ENCODE measurements at regions not wholly inside any gene's neighbourhood (a gene's known extent, or its start where the extent isn't known, plus 50 kb on each side); places are given as distances from the start of the nearest gene placed in this dataset.

DNA sequence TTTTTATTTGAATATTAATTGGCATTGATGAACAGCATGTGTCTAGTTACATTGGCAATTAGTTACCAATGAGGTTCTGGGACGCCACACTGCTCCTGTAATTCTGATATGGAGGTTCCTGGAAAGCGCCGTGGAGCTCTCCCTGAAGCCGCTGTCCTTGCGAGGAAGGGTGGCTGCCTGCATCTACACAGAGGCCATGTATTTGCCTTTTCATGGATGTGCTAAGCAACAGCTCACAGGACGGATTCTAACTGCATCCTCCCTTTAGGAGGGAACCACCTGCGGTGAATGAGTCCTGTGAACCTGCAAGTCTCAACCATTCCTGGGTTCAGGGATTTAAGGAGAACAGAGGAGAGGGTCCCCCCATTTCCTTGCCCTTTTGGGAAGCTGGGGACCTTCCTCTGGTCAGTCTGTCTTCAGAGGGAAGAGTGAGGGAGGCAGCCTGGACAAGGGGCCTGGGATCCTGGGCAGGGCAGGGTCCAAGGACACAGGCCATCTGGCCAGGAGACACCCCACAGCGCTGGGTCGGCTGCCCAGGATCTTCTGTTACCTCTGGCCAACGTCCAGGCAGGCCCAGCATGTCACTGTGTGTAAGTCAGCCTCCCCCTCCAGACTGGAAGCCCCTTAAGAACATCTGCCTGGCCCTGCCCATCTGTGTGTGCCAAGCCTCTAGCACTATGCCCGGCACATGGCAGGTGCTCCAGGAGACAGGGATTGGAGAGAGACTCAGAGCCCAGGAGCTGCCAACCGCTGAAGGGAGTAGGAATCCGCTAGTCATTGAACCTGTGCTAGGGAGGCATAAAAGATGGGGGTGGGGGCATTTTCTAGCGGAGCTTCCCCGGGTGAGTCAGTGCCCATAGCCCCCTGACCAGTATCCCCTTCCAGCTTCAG lies 314.1 kb upstream of the TNRC6C start:
- peaks cover 18% of the 10 kb centered on the region for H3K4me1 ChIP-seq (ENCODE audit: control insufficient read depth, insufficient read depth, low read length, poor library complexity, severe bottlenecking)
- H3K9me3 ChIP-seq (ENCODE audit: control insufficient read depth, low read length), result no peaks in the 10 kb centered on the region

DNA sequence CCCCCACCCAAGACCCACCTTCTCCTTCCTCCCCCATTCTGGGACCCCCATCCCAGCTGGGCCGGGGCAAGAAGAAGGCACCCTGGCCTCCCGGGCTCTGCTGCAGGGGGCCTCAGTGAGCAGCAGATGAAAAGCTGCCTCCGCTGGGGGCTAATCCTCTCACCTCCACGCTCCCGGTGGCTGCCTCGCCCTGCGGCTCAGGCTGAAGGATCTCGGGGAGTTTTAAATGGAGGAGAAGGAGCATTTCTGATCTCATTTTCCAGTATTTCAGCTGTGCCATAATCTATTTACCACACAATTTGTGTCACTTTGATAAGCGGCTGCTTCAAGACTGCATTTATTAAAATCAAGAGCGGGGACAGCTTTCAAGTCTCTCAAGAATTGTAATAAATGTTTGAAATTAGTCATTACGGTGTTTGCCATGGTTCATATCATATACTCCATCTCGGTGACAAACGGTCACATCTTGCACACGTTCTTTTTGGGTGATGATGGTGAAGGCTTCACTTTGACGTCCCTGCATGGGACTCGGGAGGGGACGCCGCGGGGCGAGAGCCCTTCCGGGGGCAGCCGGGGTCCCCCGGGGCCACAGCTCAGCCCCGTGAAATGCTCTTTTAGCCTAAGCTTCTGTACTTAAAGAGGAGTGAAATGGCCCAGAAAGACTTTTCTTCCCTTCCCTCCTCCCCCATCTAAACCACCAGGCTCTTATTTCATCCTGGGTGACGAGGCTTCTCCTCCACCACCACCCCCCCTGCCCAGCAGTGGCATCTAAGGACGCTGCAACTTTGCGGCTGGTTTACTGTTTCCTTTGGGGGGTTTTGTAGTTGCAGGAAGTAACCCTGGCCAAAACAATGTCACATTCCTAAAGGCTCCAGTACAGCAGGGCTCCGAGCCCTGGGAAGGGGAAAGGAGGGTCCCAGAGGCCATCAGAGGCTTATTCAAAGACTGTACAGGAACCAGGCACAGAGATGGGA lies 313.1 kb upstream of the TNRC6C start:
- Histone ChIP-seq H3K9me3 (ENCODE audit: control insufficient read depth, low read length) (no peaks in the 10 kb centered on the region), H3K4me1 (ENCODE audit: control insufficient read depth, insufficient read depth, low read length, poor library complexity, severe bottlenecking) (peaks cover 18% of the 10 kb centered on the region), H3K4me3 (ENCODE audit: insufficient read depth, low read depth, low read length, poor library complexity, severe bottlenecking) (peak overlapping the region; percentile 49), H3K27me3 (replicated peaks; ENCODE audit: control insufficient read depth, insufficient read depth, low read length, poor library complexity, severe bottlenecking) (no peaks in the 10 kb centered on the region), H3K36me3 (ENCODE audit: control insufficient read depth, insufficient read depth, low read length) (no peaks in the 10 kb centered on the region), H3K27ac (ENCODE audit: insufficient read depth, low read length, poor library complexity, severe bottlenecking) (peak overlapping the region; percentile 18)
- peak; percentile 10 to 33 (median 20) for DNase-seq

More for the DNA sequence above, 314.1 kb upstream of the TNRC6C start:
- no peak for DNase-seq
- H3K27ac ChIP-seq (ENCODE audit: insufficient read depth, low read length, poor library complexity, severe bottlenecking), result no peak overlapping the region
- no peaks in the 10 kb centered on the region for H3K36me3 ChIP-seq (ENCODE audit: control insufficient read depth, insufficient read depth, low read length)
- peak overlapping the region; percentile 49 for H3K4me3 ChIP-seq (ENCODE audit: insufficient read depth, low read depth, low read length, poor library complexity, severe bottlenecking)
- H3K27me3 ChIP-seq (replicated peaks; ENCODE audit: control insufficient read depth, insufficient read depth, low read length, poor library complexity, severe bottlenecking), result no peaks in the 10 kb centered on the region

DNA sequence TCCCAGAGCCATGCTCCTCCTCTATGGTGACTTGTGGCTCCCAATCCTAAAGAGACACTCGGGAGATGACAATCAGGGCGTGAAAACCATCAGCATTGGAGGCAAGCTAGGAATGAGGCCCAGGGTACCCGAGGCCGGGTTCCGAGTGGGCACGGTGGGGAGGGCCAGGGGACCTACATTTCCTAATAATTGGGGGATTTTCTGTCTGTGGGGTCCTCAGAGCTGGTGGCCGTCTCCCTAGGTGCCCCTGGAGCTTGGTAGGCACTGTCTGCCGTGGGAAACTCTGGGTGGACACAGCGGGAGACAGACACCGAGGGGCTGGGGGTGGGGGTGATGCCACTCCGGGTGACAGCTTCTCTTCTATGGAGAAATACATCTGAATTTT lies 312.5 kb upstream of the TNRC6C start:
- H3K27me3 ChIP-seq (replicated peaks; ENCODE audit: control insufficient read depth, insufficient read depth, low read length, poor library complexity, severe bottlenecking), result no peaks in the 10 kb centered on the region
- H3K27ac ChIP-seq (ENCODE audit: insufficient read depth, low read length, poor library complexity, severe bottlenecking), result no peak overlapping the region
- H3K4me3 ChIP-seq (ENCODE audit: insufficient read depth, low read depth, low read length, poor library complexity, severe bottlenecking), result peak overlapping the region; percentile 49

DNA sequence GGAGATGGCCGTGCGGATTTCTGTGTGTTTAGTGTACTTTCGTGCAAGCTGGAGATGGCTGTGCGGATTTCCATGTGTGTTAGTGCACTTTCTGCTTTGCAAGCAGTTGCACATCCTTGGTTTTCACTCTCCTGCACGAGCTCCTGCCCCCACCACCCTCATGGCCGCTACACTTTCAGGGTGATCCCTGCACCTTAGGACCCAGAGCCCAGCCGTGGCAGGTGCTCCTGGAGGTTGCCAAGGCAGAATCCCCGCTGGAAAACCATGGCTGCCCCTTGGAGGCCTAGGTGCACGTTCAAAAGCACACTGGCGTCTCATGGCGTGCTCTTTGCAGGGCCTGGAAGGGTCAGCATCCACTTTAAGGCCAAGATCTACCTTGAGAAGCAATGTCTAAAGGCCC lies 311.0 kb upstream of the TNRC6C start:
- peaks cover 18% of the 10 kb centered on the region for H3K4me1 ChIP-seq (ENCODE audit: control insufficient read depth, insufficient read depth, low read length, poor library complexity, severe bottlenecking)
- H3K27ac ChIP-seq (ENCODE audit: insufficient read depth, low read length, poor library complexity, severe bottlenecking), result no peak overlapping the region
- no peaks in the 10 kb centered on the region for H3K36me3 ChIP-seq (ENCODE audit: control insufficient read depth, insufficient read depth, low read length)
- no peak for DNase-seq
- no peaks in the 10 kb centered on the region for H3K9me3 ChIP-seq (ENCODE audit: control insufficient read depth, low read length)
- no peaks in the 10 kb centered on the region for H3K27me3 ChIP-seq (replicated peaks; ENCODE audit: control insufficient read depth, insufficient read depth, low read length, poor library complexity, severe bottlenecking)
- no peak overlapping the region for H3K4me3 ChIP-seq (ENCODE audit: insufficient read depth, low read depth, low read length, poor library complexity, severe bottlenecking)

More for the DNA sequence above, 312.5 kb upstream of the TNRC6C start:
- peaks cover 18% of the 10 kb centered on the region for H3K4me1 ChIP-seq (ENCODE audit: control insufficient read depth, insufficient read depth, low read length, poor library complexity, severe bottlenecking)
- DNase-seq, result no peak
- no peaks in the 10 kb centered on the region for H3K36me3 ChIP-seq (ENCODE audit: control insufficient read depth, insufficient read depth, low read length)
- no peaks in the 10 kb centered on the region for H3K9me3 ChIP-seq (ENCODE audit: control insufficient read depth, low read length)

DNA sequence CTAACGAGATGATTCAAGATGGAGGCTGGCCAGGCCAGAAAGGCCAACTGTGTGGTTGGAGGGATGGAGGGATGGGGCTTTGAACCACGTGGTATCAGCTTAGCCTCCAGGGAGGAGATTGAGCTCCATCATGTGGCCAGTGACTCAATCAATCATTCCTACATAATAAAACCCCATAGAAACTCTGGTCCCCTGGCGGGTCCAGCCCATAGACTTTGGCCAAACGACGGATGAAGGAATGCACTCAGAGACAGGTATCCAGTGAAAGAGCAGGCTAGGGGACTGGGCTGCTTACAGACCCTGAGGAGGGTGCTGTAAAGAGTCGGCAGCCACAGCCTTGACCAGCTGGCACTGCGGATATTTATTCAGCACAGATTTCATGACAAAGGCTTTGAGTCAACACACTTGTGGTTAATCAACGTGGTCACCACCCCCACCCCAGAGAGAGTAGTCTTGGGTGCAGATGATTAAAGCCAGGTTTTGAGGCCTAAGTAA lies 308.7 kb upstream of the TNRC6C start:
- H3K36me3 ChIP-seq (ENCODE audit: control insufficient read depth, insufficient read depth, low read length), result no peaks in the 10 kb centered on the region
- H3K27me3 ChIP-seq (replicated peaks; ENCODE audit: control insufficient read depth, insufficient read depth, low read length, poor library complexity, severe bottlenecking), result no peaks in the 10 kb centered on the region
- no peak overlapping the region for H3K27ac ChIP-seq (ENCODE audit: insufficient read depth, low read length, poor library complexity, severe bottlenecking)
- no peaks in the 10 kb centered on the region for H3K9me3 ChIP-seq (ENCODE audit: control insufficient read depth, low read length)
- DNase-seq, result no peak
- H3K4me3 ChIP-seq (ENCODE audit: insufficient read depth, low read depth, low read length, poor library complexity, severe bottlenecking), result no peak overlapping the region
- H3K4me1 ChIP-seq (ENCODE audit: control insufficient read depth, insufficient read depth, low read length, poor library complexity, severe bottlenecking), result peaks cover 15% of the 10 kb centered on the region

DNA sequence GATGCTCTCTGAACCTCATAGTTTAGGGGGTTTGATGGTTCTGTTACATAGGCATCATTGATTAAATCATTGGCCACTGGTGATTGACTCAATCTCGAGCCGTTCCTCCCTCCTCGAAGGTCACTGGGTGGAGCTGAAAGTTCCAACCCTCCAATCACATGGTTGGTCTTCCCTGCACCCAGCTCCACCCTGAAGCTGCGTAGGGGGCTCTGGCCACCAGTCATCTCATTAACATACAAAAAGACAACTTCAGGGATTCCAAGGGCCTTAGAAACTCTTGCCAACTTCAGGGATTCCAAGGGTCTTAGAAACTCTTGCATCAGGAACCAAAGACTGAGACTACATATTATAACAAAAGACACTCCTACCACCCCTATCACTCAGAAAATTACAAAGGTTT lies 306.5 kb upstream of the TNRC6C start:
- H3K27me3 ChIP-seq (replicated peaks; ENCODE audit: control insufficient read depth, insufficient read depth, low read length, poor library complexity, severe bottlenecking), result no peaks in the 10 kb centered on the region
- H3K9me3 ChIP-seq (ENCODE audit: control insufficient read depth, low read length), result no peaks in the 10 kb centered on the region
- no peaks in the 10 kb centered on the region for H3K4me1 ChIP-seq (ENCODE audit: control insufficient read depth, insufficient read depth, low read length, poor library complexity, severe bottlenecking)
- no peak overlapping the region for H3K4me3 ChIP-seq (ENCODE audit: insufficient read depth, low read depth, low read length, poor library complexity, severe bottlenecking)
- DNase-seq, result no peak
- no peaks in the 10 kb centered on the region for H3K36me3 ChIP-seq (ENCODE audit: control insufficient read depth, insufficient read depth, low read length)
- H3K27ac ChIP-seq (ENCODE audit: insufficient read depth, low read length, poor library complexity, severe bottlenecking), result no peak overlapping the region

DNA sequence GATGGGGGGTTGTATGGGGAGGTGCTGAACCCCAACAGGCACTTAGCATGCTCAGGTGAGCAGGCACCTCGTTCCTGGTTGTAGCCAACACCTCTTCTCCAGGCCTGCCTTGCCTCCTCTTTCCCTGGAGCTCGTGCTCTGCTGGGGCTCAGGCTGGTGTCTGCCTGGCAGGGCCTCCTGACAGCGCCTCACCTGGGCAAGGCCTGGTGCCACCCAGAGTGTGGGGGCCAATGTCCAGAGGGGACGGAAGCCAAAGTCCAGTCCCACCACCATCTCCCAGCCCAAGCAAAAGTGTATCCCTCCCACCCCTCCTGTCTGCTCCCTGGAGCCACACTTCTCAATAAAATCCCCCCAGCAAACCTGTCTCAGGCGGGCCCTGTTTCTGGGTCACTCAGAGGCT lies 304.2 kb upstream of the TNRC6C start:
- Histone ChIP-seq H3K9me3 (ENCODE audit: control insufficient read depth, low read length) (no peaks in the 10 kb centered on the region), H3K4me1 (ENCODE audit: control insufficient read depth, insufficient read depth, low read length, poor library complexity, severe bottlenecking) (no peaks in the 10 kb centered on the region), H3K27ac (ENCODE audit: insufficient read depth, low read length, poor library complexity, severe bottlenecking) (no peak overlapping the region), H3K27me3 (replicated peaks; ENCODE audit: control insufficient read depth, insufficient read depth, low read length, poor library complexity, severe bottlenecking) (no peaks in the 10 kb centered on the region), H3K36me3 (ENCODE audit: control insufficient read depth, insufficient read depth, low read length) (no peaks in the 10 kb centered on the region), H3K4me3 (ENCODE audit: insufficient read depth, low read depth, low read length, poor library complexity, severe bottlenecking) (no peak overlapping the region)
- no peak for DNase-seq

DNA sequence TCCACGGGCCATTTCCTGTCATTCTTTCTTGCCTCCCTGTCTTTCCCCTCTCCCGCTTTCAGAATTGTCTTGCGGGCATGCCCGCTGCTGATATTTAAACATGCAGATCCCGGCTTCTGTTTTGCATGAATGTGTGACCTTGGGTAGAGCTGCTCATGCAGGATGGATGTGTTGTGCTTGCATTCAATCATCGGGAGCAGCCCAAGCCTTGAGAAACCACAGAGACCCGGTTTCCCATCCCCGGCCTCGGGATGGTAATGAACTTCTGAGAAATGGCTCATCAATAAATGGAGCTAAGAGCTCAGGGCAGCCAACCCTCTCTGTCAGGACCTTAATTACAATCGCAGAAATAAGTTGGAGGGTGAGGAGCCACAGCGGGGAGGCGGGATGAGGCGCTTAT lies 303.7 kb upstream of the TNRC6C start:
- Histone ChIP-seq H3K36me3 (ENCODE audit: control insufficient read depth, insufficient read depth, low read length) (no peaks in the 10 kb centered on the region), H3K27me3 (replicated peaks; ENCODE audit: control insufficient read depth, insufficient read depth, low read length, poor library complexity, severe bottlenecking) (no peaks in the 10 kb centered on the region), H3K9me3 (ENCODE audit: control insufficient read depth, low read length) (no peaks in the 10 kb centered on the region), H3K27ac (ENCODE audit: insufficient read depth, low read length, poor library complexity, severe bottlenecking) (no peak overlapping the region), H3K4me3 (ENCODE audit: insufficient read depth, low read depth, low read length, poor library complexity, severe bottlenecking) (no peak overlapping the region), H3K4me1 (ENCODE audit: control insufficient read depth, insufficient read depth, low read length, poor library complexity, severe bottlenecking) (no peaks in the 10 kb centered on the region)
- no peak for DNase-seq

DNA sequence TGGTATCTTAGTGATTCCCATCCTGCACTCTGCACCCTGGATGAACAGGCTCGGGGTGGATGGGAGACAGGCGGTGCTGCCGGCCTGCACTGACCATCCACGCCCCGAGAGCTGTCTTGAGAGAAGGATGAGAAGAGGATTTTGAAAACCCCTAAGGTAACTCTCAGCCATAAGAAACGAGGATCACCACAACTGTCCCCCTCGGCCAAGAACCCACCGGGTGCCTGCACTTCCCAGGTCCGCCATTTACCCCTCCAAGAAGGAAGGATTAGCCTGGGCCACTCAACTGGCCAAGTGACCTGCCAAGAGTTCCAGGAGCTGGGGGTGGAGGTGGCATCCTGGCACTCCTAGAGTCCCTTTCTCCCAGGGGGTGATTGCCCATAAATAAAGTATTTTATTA lies 302.4 kb upstream of the TNRC6C start:
- Histone ChIP-seq H3K36me3 (ENCODE audit: control insufficient read depth, insufficient read depth, low read length) (no peaks in the 10 kb centered on the region), H3K4me3 (ENCODE audit: insufficient read depth, low read depth, low read length, poor library complexity, severe bottlenecking) (no peak overlapping the region), H3K9me3 (ENCODE audit: control insufficient read depth, low read length) (no peaks in the 10 kb centered on the region), H3K4me1 (ENCODE audit: control insufficient read depth, insufficient read depth, low read length, poor library complexity, severe bottlenecking) (no peaks in the 10 kb centered on the region), H3K27ac (ENCODE audit: insufficient read depth, low read length, poor library complexity, severe bottlenecking) (no peak overlapping the region), H3K27me3 (replicated peaks; ENCODE audit: control insufficient read depth, insufficient read depth, low read length, poor library complexity, severe bottlenecking) (no peaks in the 10 kb centered on the region)
- no peak for DNase-seq

Data from effector memory CD4-positive, alpha-beta T cell (primary cell).